DMS 273 (cell line): ENCODE measurements at regions not wholly inside any gene's neighbourhood (a gene's known extent, or its start where the extent isn't known, plus 50 kb on each side); places are given as distances from the start of the nearest gene placed in this dataset.

Source experiments
- DNase-seq: peaks from one replicate; lab custom pipeline; 2025; ENCODE audit not compliant: unreplicated experiment; lab: John Stamatoyannopoulos, UW

DNA sequence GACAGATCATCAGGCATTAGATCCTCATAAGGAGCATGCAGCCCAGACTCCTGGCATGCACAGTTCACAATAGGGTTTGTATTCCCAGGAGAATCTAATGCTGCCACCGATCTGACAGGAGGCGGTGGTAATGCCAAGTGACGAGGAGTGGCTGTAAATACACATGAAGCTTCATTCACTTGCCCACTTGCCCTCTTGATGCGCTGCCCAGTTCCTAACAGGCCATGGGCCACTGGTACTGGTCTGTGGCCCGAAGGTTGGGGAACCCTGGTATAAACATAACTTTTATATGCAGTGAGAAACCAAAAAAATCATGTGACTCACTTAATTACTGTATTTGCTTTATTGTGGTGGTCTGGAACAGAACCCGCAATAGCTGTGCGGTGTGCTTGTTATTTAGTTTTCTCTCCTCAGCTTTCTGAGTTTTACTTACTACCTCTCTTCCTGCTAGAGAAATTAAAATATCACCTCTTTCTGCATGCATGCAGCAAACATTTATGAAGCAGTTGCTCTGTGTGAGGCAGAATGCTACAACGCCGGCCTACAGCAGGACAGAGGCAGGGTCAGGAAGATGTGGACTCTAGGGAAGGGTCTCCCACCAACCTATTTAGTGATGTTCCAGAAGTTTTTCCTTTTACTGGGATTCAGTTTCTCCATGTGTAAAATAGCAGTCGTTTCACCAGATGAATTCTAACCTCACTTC, 151.3 kb downstream of the MAF start:
- DNase-seq = no peak

- no peak for DNase-seq
These were observed 156.0 kb downstream of the MAF start for GRCh38 chr16:79444572-79444971.

DNA sequence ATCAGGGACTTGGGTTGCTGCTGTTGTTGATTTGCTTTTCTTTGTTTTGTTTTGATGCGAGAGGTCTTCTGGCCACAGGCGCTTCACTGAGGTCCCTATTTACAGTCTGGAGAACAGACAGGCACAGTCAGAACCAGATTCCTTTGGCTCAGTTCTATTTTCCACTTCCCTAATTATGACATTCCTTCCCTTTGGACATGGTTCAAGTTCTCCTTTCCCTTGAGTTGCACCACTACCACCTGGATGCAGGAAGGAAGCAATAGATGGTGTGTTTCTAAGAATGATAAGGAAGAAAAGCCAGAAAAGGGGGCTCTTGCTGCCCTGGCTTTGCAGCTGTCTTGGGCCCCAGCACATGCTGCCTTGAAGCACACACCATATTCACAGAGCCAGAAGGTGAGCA, 160.6 kb downstream of the MAF start:
- no peak for DNase-seq

DNA sequence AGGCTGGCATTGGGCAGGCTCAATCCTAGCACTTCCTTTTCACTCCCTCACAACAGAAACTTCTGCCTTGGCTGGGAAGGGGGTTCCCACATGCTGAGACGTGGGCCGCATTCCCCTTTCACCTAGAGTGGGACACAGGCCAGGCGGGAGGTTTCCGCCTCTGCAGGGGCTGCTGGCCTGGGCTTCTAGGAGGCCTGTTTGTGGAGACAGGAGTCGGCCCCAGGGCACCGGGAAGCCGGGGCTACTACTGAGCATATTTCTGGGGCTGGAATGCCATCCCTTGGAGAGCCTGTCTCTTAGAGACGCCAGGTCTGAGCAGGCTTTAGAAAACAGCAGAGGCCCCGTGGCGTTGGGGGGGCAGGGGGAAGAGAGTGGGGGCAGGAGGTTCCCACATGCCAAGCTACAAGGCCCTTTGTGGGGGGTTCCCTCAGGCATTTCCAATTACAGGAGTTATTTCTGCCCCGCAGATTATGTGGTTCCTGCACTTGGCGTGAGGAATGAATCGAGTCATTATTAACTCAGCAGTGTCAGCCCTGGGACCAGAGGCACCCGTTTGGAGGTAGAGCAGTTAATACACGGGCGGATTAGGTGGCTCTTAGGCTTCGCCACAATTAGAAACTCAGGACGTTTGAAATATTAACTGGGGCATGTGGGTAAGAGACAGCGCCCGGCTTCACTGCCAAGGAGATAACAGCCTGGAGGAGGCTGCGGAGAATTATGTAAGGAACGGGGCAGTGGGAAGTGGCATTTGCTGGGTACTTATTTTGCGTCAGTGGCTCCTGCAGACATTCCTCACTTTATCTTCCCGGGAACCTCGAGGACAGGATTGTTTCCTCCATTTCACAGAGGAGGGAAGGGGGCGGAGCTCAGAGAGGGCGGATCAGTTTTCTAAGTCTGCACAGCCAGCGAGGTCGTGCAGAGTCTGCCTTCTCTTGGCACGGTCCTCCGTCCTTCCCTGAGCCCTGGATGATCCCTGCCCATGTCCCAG, 162.5 kb downstream of the MAF start:
- DNase-seq = no peak

GRCh38 chr16:79436885-79437284, 163.7 kb downstream of the MAF start:
- DNase-seq = no peak

- DNase-seq = no peak
These were observed 165.8 kb downstream of the MAF start for GRCh38 chr16:79434771-79435170.

- DNase-seq = no peak
These were observed 166.4 kb downstream of the MAF start for GRCh38 chr16:79434092-79434491.

DNA sequence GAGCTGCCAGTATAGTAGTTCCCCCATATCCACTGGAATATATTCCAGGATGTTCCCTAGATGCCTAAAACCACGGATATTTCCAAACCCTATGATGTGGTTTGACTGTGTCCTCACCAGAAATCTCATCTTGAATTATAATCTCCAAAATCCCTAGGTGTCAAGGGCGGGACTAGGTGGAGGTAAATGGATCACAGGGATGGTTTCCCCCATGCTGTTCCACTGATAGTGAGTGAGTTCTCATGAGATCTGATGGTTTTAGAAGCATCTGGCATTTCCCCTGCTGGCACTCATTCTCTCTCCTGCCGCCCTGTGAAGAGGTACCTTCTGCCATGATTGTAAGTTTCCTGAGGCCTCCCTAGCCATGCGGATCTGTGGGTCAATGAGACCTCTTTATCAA, 168.6 kb downstream of the MAF start:
- DNase-seq = no peak

- no peak for DNase-seq
These were observed 170.3 kb downstream of the MAF start for GRCh38 chr16:79430191-79430678.

- no peak for DNase-seq
These were observed 171.0 kb downstream of the MAF start for GRCh38 chr16:79429381-79430190.

GRCh38 chr16:79426663-79427062, 173.9 kb downstream of the MAF start:
- no peak for DNase-seq

GRCh38 chr16:79422064-79422463, 178.5 kb downstream of the MAF start:
- no peak for DNase-seq

DNA sequence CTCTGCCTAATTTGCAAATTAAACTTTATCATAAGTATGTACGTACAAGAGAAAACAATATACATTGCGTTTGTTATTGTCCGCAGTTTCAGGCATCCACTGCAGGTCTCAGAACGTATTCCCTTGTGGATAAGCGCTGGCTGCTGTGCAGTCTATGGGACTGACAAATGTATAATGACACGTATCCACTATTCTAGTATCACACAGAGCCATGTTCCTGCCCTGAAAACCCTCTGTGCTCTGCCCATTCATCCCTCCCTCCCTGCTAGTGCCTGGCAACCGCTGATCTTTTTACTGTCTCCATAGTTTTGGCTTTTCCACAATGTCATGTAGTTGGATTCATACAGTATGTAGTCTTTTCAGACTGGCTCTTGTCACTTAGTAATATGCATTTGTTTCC, 179.4 kb downstream of the MAF start:
- no peak for DNase-seq

GRCh38 chr16:79420493-79420892, 180.0 kb downstream of the MAF start:
- no peak for DNase-seq

GRCh38 chr16:79419148-79419547, 181.4 kb downstream of the MAF start:
- no peak for DNase-seq

- DNase-seq = no peak
These were observed 182.9 kb downstream of the MAF start for GRCh38 chr16:79417601-79418008.

DNA sequence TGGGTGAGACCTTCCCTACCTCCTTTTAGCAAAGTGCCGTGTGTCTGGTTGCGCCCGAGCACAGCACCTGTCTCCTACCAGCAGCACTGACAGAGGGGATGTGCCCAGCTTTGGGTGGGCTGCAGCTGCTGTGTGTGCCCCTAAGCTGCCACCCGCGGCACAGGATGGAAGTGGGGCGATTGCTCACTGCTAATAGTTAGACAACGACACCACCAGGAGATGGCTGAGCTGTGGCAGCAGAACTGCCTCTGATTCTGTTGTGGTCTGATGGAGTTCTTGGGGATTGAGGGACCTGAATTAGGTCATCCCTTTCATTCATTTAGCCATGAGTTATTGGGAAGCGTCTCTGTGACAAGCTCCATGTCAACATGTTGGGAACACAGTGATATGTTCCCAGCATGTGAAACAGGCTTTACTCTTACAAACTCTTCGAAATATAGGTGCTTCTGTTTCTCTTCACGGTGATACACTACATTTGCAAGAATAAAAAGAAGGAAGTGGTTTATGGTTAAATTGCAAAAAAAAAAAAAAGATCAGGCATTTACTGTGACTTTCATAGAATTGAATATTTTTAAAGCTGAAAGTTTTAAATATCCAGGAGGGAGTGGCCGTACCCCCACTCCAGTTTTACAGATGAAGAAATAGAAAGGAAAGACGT, 184.4 kb downstream of the MAF start:
- no peak for DNase-seq

DNA sequence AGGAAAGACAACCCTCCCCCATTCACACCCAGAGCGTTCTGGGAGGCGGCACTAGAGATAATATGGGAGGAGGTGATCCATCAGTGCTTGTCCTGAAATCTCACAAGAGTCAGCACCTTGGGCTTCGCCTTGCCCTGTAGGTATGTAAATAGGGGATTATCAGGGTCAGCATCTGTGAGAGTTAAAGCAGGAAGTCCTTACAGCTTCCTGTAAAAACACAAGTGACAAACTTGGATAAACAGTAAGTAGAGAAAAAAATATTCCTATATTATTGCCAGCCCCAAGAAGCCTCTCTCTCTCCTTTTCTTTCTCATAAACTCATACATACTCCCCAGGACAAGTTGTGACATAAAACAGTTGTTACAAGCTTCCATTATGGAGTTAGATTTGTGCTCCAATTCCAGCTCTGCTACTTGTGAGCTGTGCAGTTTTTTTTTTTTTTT, 187.7 kb downstream of the MAF start:
- no peak for DNase-seq

DNA sequence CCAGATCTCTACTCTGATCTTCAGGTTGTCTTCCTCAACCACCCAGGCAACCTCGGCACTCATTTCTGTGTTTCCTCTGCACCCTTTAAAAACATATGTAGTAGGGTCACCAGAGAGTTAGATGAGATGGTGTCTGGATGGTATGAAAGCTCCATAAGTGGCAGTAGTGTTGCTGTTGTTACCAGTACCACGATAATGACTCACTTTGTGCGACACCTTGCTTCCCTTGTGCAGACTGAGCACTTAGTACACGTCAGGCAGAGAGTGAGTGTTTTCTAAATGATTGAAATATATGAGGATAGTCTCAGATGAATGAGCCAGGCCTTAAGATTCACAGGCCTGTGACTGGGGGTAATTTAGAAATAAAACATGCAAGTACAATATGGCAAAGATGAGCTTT, 188.7 kb downstream of the MAF start:
- DNase-seq = no peak

DNA sequence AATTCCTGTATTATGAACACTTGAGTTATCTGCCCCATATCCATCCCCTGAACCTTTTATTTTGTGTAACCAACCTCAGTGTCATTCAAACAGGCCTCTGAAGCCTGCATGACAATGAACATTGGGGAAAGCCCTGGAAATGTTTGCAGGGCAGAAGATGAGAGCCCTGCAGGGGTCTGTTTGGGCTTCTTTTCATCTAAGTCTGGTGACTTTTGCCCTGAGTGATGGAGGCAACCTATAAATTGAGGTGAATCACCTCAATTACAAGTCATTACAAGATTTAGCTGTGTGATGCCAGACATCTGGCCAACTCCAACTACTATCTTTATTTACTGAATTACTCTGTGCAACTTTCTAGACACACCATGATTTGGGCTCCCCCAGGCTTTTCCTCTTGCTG, 189.2 kb downstream of the MAF start:
- DNase-seq = no peak

DNA sequence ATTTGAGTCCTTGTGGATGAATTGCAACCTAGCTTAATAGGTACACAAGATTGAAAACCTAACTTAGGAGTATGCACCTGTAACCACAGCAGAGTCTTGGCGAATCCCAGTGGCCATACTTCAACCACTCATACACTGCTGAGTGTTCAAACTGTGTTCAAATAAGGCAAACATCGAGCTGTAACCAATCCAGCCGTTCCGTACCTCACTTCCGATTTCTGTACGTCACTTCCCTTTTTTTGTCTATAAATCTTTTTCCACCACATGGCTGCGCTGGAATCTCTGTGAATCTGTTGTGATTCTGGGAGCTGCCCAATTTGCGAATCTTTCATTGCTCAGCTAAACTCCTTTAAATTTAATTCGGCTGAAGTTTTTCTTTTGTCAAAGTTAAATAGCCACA, 190.6 kb downstream of the MAF start:
- DNase-seq = no peak
